GM20000 (cell line): ENCODE measurements at regions not wholly inside any gene's neighbourhood (a gene's known extent, or its start where the extent isn't known, plus 50 kb on each side); places are given as distances from the start of the nearest gene placed in this dataset.

Experiments used
- DNase-seq: peaks from one replicate; pipeline ENCODE4 v3.0.0; 2012; ENCODE audit warnings: low spot score
- TF ChIP-seq, protein P1 (sequence below): IDR thresholded peaks from 2 replicates; pipeline ENCODE4 v1.5.1; 2012; ENCODE audit warnings: mild to moderate bottlenecking, control low read depth; ENCODE audit errors: extremely low read depth, missing control alignments

DNA sequence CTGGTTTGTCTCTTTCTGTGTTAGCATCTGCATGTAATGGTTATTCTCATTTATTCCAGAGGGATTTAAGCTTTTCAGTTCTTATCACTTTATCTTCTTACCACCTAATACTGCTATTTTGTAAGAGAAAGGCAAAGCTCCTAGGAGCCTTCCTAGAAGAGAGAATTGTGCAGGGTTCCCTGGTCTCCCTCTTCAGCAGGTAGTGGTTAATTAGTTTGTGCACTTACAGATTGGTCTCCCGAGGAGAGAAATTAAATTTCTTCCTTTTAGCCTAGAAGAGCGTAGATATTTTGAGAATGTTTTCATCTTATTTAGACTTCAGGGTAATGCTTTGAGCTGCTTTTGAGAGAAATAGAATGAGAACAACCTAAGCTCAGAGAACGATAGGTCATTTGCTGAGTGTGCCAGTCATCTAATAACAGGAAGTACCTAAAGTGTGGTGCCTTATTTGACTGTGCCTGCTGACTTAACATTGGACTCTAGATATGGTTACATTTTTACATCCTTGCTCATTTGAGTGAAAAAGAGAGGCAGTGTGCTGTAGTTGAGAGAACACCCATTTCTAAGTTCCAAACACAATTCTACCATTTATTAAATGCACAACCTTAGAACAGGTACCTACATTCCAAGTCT, 651.4 kb downstream of the STK39 start:
- DNase-seq, result no peak
- TF ChIP-seq, protein P1, sequence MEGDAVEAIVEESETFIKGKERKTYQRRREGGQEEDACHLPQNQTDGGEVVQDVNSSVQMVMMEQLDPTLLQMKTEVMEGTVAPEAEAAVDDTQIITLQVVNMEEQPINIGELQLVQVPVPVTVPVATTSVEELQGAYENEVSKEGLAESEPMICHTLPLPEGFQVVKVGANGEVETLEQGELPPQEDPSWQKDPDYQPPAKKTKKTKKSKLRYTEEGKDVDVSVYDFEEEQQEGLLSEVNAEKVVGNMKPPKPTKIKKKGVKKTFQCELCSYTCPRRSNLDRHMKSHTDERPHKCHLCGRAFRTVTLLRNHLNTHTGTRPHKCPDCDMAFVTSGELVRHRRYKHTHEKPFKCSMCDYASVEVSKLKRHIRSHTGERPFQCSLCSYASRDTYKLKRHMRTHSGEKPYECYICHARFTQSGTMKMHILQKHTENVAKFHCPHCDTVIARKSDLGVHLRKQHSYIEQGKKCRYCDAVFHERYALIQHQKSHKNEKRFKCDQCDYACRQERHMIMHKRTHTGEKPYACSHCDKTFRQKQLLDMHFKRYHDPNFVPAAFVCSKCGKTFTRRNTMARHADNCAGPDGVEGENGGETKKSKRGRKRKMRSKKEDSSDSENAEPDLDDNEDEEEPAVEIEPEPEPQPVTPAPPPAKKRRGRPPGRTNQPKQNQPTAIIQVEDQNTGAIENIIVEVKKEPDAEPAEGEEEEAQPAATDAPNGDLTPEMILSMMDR, result no peak

DNA sequence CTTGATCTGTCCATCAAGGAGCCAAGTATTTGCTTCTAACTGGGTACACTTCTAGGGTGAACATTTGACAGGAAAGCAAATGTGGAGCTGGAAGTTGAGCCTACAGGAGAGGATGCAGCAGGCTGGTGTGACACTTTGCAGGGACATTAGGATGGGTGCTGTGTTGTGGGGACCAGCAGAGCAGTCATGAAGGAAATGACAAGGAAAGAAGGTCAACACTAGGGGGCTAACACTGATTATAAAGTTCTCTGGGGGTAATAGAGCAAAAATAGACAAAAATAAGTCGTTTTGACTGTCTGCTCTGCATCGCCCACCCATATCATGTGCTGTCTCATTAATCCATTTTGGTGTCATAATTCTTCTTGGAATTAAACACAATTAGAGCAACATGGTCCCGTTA, 652.4 kb downstream of the STK39 start:
- TF ChIP-seq, protein P1, result no peak
- DNase-seq, result no peak

DNA sequence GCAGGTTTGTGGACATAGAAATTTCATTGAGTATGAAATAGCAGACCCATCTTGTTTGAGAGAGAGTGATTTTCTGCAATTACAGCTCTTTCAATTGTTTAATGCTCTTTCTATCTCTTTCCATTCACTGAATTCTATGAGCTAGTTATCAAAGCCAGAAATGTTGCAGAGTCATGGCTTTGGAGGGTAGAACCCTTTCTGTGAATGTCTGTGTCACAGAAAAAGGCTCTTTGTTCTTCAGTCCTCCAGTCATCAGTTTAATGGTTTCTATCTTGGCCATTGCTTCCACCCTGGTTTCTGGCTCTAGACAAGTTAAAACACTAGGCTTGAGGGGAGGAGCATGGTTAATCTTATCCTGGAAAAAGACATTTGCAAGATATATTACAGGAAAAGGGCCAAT, 655.0 kb downstream of the STK39 start:
- DNase-seq, result no peak
- TF ChIP-seq, protein P1, result no peak

DNA sequence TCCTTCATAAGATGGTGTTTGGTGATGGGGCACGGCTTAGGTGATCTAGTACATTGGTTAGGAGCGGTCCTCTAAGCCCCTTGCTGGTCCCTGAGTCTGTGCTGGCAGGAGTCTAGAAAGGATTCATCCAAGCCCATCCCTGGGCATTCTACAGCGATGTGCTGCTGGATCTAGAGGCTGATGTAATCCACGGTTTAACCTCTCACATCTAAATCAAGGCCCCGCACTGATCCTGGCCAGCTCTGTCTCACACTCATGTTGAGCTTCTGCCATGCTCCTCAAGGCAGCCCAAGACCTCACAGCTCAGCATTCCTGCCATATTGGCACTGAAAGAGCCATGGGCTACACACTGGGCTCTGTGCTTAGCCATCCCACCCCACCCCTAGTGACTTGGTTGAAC, 664.8 kb downstream of the STK39 start:
- no peak for DNase-seq
- TF ChIP-seq, protein P1, result no peak

DNA sequence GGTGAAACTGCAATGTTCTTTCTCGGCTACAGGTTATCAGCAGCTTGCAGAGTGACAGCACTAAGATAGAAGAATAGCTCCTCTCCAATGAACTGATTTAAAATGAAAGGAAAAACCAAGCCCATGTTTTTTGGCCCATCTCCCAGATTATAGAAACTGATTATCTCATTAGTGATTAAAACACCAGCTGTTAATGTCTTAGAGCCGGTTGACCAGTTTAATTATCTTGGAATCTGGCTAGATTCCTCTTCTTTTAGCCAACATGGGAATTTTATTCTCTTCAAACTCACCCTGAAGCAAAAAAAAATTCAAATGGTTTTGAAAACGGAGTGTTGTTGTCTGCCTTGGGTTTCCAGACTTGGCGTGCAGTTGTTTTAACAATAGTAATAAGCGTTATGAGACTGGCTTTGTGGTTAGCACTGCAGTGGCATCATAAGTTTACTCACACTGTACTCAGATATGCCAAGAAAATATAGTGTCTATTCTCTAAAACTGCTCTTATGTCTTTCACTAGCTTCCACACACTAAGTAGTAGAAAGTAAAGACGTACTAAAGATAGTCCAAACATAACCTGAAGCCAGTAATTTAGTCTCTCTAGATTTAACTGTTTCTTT, 665.3 kb downstream of the STK39 start:
- no peak for DNase-seq
- TF ChIP-seq, protein P1, result no peak

DNA sequence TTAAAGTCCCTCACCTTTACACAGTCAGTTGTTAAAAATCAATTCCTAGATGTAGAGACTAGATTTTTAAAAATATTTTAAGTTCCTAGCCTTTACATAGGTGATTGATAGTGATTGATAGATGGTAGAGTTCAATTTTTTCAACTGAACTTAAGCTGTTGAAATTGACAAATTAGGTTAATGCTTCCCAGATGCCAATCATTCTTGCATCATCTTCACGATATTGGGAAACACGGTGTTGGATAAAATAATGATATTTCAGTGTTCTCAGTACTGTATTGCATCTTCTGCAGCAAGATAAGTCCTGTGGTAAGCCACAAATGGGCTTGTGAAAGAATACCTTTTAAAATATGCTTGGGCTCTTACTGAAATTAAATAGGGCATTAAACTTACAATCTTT, 667.6 kb downstream of the STK39 start:
- DNase-seq, result no peak
- TF ChIP-seq, protein P1, result no peak

DNA sequence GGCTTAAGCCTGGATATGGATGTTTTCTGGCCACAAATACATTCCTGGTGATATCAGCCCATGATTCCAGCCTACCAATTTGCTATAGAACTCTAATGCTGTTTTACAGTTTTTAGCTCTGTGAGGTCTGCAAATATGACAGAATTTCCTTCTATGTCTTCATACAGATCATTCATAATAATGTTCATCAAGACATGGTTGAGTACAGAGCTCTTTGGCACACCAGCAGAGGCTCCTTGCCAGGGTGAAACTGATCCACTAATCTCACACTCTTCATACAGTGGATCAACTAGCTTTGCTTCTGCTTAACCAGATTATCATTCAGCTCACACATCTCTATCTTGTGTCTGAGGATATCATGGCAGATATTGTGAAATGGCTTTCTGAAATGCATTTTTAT, 672.1 kb downstream of the STK39 start:
- DNase-seq, result no peak
- TF ChIP-seq, protein P1, result no peak
